ENCODE measurements at regions not wholly inside any gene's neighbourhood (a gene's known extent, or its start where the extent isn't known, plus 50 kb on each side); places are given as distances from the start of the nearest gene placed in this dataset.

- Histone ChIP-seq H3K27ac (ENCODE audit: low read length) (no peak overlapping the region), H3K9me2 (replicated peaks; ENCODE audit: low read length) (no peaks in the 10 kb centered on the region), H3K9ac (ENCODE audit: low read length) (no peak overlapping the region), H3F3A (ENCODE audit: low read length, unreplicated experiment) (no peaks in the 10 kb centered on the region), H2AFZ (ENCODE audit: low read length) (no peak overlapping the region), H3K4me2 (ENCODE audit: low read length) (no peak overlapping the region), H3K36me3 (ENCODE audit: low read depth, low read length) (no peaks in the 10 kb centered on the region), H3K79me2 (ENCODE audit: low read length) (no peaks in the 10 kb centered on the region), H3K4me1 (ENCODE audit: insufficient read depth, low read length) (no peaks in the 10 kb centered on the region; the same call in 1 of the 2 replicates), H4K20me1 (ENCODE audit: low read length) (0 out of 2 replicates have a peak, but pooled peaks cover 4% of the 10 kb centered on the region), H3K27me3 (ENCODE audit: low read length) (no peaks in the 10 kb centered on the region), H3K4me3 (ENCODE audit: low read length) (no peak overlapping the region), H3K9me3 (ENCODE audit: low read length) (no peaks in the 10 kb centered on the region)
- ATAC-seq: no peak
- TF ChIP-seq EZH2 (IDR thresholded peaks at IDR 0.05; ENCODE audit: low read length, unreplicated experiment) (no peak), EZH2phosphoT487 (IDR thresholded peaks at IDR 0.05; ENCODE audit: borderline replicate concordance, low read length) (no peak), CTCF (conservative IDR thresholded peaks at IDR 0.05; ENCODE audit: low read depth, low read length) (no peak)
- CTCF ChIA-PET: no interaction called here
- DNase-seq: no peak
- intact Hi-C loops (cut with micrococcal nuclease): no loop called here
- POLR2A ChIA-PET (ENCODE audit: unreplicated experiment): no interaction called here
- BruUV-seq (replicated peaks): no TSS peak
These were observed 210.7 kb upstream of the PWP1 start for GRCh38 chr12:107474639-107475539.

GRCh38 chr12:107475900-107476299 lies 209.7 kb upstream of the PWP1 start:
- H4K20me1 ChIP-seq (ENCODE audit: low read length): 0 out of 2 replicates have a peak, but pooled peaks cover 4% of the 10 kb centered on the region
- DNase-seq: no peak
- H3K9me2 ChIP-seq (replicated peaks; ENCODE audit: low read length): no peaks in the 10 kb centered on the region
- no TSS peak for BruUV-seq (replicated peaks)
- no peaks in the 10 kb centered on the region for H3K36me3 ChIP-seq (ENCODE audit: low read depth, low read length)
- TF ChIP-seq EZH2phosphoT487 (IDR thresholded peaks at IDR 0.05; ENCODE audit: borderline replicate concordance, low read length) (no peak), EZH2 (IDR thresholded peaks at IDR 0.05; ENCODE audit: low read length, unreplicated experiment) (no peak), CTCF (conservative IDR thresholded peaks at IDR 0.05; ENCODE audit: low read depth, low read length) (no peak)
- no peak overlapping the region for H3K4me2 ChIP-seq (ENCODE audit: low read length)
- intact Hi-C loops (cut with micrococcal nuclease): no loop called here
- no peak overlapping the region for H3K27ac ChIP-seq (ENCODE audit: low read length)
- no peak for ATAC-seq
- H2AFZ ChIP-seq (ENCODE audit: low read length): no peak overlapping the region
- ChIA-PET POLR2A (ENCODE audit: unreplicated experiment) (no interaction called here), CTCF (no interaction called here)
- H3F3A ChIP-seq (ENCODE audit: low read length, unreplicated experiment): no peaks in the 10 kb centered on the region
- H3K4me1 ChIP-seq (ENCODE audit: insufficient read depth, low read length): no peaks in the 10 kb centered on the region; the same call in 1 of the 2 replicates
- no peaks in the 10 kb centered on the region for H3K27me3 ChIP-seq (ENCODE audit: low read length)
- H3K9ac ChIP-seq (ENCODE audit: low read length): no peak overlapping the region
- no peaks in the 10 kb centered on the region for H3K79me2 ChIP-seq (ENCODE audit: low read length)
- H3K4me3 ChIP-seq (ENCODE audit: low read length): no peak overlapping the region
- H3K9me3 ChIP-seq (ENCODE audit: low read length): no peaks in the 10 kb centered on the region

- intact Hi-C loops (cut with micrococcal nuclease): no loop called here
- ChIA-PET CTCF (no interaction called here), POLR2A (ENCODE audit: unreplicated experiment) (no interaction called here)
These were observed 208.6 kb upstream of the PWP1 start for GRCh38 chr12:107477018-107477417.

More at GRCh38 chr12:107477018-107477417, 208.6 kb upstream of the PWP1 start:
- no peak overlapping the region for H3K4me2 ChIP-seq (ENCODE audit: low read length)
- no peak overlapping the region for H3K27ac ChIP-seq (ENCODE audit: low read length)
- H3K4me3 ChIP-seq (ENCODE audit: low read length): no peak overlapping the region
- 0 out of 2 replicates have a peak, but pooled peaks cover 4% of the 10 kb centered on the region for H4K20me1 ChIP-seq (ENCODE audit: low read length)
- H3K9me2 ChIP-seq (replicated peaks; ENCODE audit: low read length): no peaks in the 10 kb centered on the region
- DNase-seq (no peak), ATAC-seq (no peak)
- no peaks in the 10 kb centered on the region for H3K9me3 ChIP-seq (ENCODE audit: low read length)
- no peaks in the 10 kb centered on the region for H3F3A ChIP-seq (ENCODE audit: low read length, unreplicated experiment)
- TF ChIP-seq EZH2 (IDR thresholded peaks at IDR 0.05; ENCODE audit: low read length, unreplicated experiment) (no peak), EZH2phosphoT487 (IDR thresholded peaks at IDR 0.05; ENCODE audit: borderline replicate concordance, low read length) (no peak), CTCF (conservative IDR thresholded peaks at IDR 0.05; ENCODE audit: low read depth, low read length) (no peak)
- no peaks in the 10 kb centered on the region for H3K27me3 ChIP-seq (ENCODE audit: low read length)
- H2AFZ ChIP-seq (ENCODE audit: low read length): no peak overlapping the region
- no peaks in the 10 kb centered on the region; the same call in 1 of the 2 replicates for H3K4me1 ChIP-seq (ENCODE audit: insufficient read depth, low read length)
- no TSS peak for BruUV-seq (replicated peaks)
- no peak overlapping the region for H3K9ac ChIP-seq (ENCODE audit: low read length)
- no peaks in the 10 kb centered on the region for H3K79me2 ChIP-seq (ENCODE audit: low read length)
- H3K36me3 ChIP-seq (ENCODE audit: low read depth, low read length): no peaks in the 10 kb centered on the region

Data from PC-3 (cell line).